ENCODE measurements at regions not wholly inside any gene's neighbourhood (a gene's known extent, or its start where the extent isn't known, plus 50 kb on each side); places are given as distances from the start of the nearest gene placed in this dataset.
"Not testable (repeated sequence)": the region's sequence is repeated elsewhere in the genome, so short reads cannot be mapped to it uniquely, and the experiment has no call there.

DNA sequence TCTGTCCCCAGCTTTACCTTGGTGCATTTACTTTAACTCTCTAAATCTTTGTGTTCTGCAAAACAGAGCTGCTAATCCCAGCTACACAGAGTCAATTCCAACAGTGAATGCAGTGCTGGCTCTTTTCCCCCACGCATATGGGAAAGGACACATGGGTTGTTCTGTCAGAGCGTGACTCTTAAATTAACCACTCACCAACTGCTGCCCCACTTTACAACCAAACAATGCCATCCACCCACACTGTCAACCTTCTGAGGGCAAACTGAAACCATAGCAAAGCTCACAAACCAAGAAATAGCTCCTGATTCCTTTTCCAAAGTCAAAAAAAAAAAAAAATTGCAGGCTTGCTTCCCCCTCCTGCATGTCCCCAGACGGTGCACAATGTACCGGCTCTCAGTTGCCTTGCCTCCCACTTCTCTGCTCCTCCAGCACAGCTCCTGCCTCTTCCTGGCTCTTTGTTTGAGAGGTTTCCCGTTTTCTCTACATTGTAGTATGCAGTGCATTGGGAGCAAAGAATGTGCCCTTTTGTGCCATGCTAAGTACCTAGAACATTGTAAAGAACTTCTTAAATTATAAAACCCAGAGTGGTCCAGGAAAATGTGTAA is 151.5 kb upstream of the DAPK1 start:
- intact Hi-C loops (cut with micrococcal nuclease): no loop called here
- Mint-ChIP-seq H3K27ac (no peak overlapping the region), H3K4me1 (ENCODE audit: low read depth) (no peaks in the 10 kb centered on the region), H3K36me3 (ENCODE audit: low read depth) (no peaks in the 10 kb centered on the region), H3K27me3 (peaks cover 30% of the 10 kb centered on the region), H3K4me3 (no peak overlapping the region), H3K9me3 (no peaks in the 10 kb centered on the region)

DNA sequence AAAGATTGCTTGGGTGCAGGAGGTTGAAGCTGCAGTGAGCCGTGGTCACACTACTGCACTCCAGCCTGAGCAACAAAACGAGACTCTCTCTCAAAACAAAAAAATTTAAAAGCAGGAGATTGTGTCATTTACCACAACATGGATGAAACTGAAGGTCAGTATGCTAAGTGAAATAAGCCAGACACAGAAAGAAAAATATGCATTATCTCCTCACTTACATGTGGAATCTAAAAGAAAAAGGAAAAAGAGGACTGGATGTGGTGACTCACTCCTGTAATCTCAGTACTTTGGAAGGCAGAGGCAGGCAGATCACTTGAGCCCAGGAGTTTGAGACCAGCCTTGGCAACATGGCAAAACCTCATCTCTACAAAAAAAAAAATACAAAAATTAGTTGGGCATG is 146.8 kb upstream of the DAPK1 start:
- Mint-ChIP-seq H3K27me3 (peaks cover 14% of the 10 kb centered on the region), H3K4me1 (ENCODE audit: low read depth) (no peaks in the 10 kb centered on the region), H3K27ac (no peak overlapping the region), H3K36me3 (ENCODE audit: low read depth) (no peaks in the 10 kb centered on the region), H3K4me3 (no peak overlapping the region), H3K9me3 (no peaks in the 10 kb centered on the region)
- intact Hi-C loops (cut with micrococcal nuclease): no loop called here

- Mint-ChIP-seq H3K4me3 (no peak overlapping the region), H3K27me3 (peaks cover 11% of the 10 kb centered on the region), H3K27ac (no peak overlapping the region), H3K36me3 (ENCODE audit: low read depth) (no peaks in the 10 kb centered on the region), H3K4me1 (ENCODE audit: low read depth) (no peaks in the 10 kb centered on the region), H3K9me3 (no peaks in the 10 kb centered on the region)
- intact Hi-C loops (cut with micrococcal nuclease): no loop called here
Measured at GRCh38 chr9:87353301-87353700, 144.4 kb upstream of the DAPK1 start.

DNA sequence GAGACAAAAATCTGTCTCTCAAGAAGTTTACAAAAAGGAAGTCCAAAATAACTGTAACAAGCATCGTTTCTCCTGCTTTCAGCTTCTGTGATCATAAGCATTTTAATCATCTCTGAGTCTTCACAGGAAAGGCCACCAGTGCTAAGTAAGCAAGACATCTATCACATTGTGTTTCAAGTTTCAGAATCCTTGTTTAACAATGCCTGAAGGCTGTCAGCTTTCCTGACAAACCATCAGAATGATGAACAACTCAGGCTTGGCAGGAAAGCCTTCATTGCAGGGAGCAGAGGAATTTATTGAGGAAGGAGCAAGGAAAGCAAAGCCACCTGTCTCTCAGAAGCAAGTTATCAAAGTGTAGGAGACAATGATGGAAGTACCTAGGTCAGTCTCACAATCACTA is 143.5 kb upstream of the DAPK1 start:
- intact Hi-C loops (cut with micrococcal nuclease): no loop called here
- Mint-ChIP-seq H3K36me3 (ENCODE audit: low read depth) (no peaks in the 10 kb centered on the region), H3K27me3 (peaks cover 11% of the 10 kb centered on the region), H3K27ac (no peak overlapping the region), H3K4me3 (no peak overlapping the region), H3K9me3 (peaks cover 3% of the 10 kb centered on the region), H3K4me1 (ENCODE audit: low read depth) (no peaks in the 10 kb centered on the region)

- H3K4me3 Mint-ChIP-seq: no peak overlapping the region
Measured at GRCh38 chr9:87357600-87357999, 140.1 kb upstream of the DAPK1 start.

GRCh38 chr9:87359264-87359663 is 138.4 kb upstream of the DAPK1 start:
- intact Hi-C loops (cut with micrococcal nuclease): no loop called here
- H3K27me3 Mint-ChIP-seq: peaks cover 8% of the 10 kb centered on the region
- H3K36me3 Mint-ChIP-seq (ENCODE audit: low read depth): no peaks in the 10 kb centered on the region
- H3K27ac Mint-ChIP-seq: no peak overlapping the region
- no peak overlapping the region for H3K4me3 Mint-ChIP-seq
- H3K4me1 Mint-ChIP-seq (ENCODE audit: low read depth): no peaks in the 10 kb centered on the region
- H3K9me3 Mint-ChIP-seq: peaks cover 22% of the 10 kb centered on the region

More at GRCh38 chr9:87357600-87357999, 140.1 kb upstream of the DAPK1 start:
- intact Hi-C loops (cut with micrococcal nuclease): no loop called here
- Mint-ChIP-seq H3K36me3 (ENCODE audit: low read depth) (no peaks in the 10 kb centered on the region), H3K4me1 (ENCODE audit: low read depth) (no peaks in the 10 kb centered on the region), H3K9me3 (peaks cover 19% of the 10 kb centered on the region), H3K27me3 (peaks cover 8% of the 10 kb centered on the region), H3K27ac (no peak overlapping the region)

DNA sequence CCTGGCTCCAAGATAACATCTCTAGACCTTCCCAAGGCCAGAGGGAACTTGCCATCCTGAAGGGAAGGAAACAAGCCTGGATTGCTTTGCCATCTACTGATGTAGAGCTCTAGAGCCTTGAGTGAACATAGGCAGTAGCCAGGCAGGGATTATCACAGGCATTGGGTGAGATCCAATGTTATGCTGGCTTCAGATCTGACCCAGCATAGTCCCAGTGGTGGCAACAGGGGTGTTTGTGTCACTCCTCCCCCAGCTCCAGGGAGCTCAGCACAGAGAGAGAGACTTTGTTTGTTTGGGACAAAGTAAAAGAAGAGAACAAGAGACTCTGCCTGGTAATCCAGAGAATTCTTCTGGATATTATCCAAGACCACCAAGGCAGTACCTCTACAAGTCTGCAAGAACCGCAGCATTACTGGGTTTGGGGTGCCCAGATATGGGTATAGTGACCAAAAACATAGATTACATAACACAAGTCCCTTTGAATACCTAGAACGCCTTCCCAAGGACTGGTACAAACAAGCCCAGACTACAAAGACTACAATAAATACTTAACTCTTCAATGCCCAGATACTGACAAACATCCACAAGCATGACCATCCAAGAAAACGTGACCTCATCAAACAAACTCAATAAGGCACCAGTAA is 137.6 kb upstream of the DAPK1 start:
- Mint-ChIP-seq H3K27me3 (peaks cover 8% of the 10 kb centered on the region), H3K4me1 (ENCODE audit: low read depth) (no peaks in the 10 kb centered on the region), H3K4me3 (no peak overlapping the region), H3K27ac (no peak overlapping the region), H3K9me3 (peaks cover 28% of the 10 kb centered on the region), H3K36me3 (ENCODE audit: low read depth) (no peaks in the 10 kb centered on the region)
- intact Hi-C loops (cut with micrococcal nuclease): no loop called here

GRCh38 chr9:87370049-87370685 is 127.5 kb upstream of the DAPK1 start:
- H3K4me1 Mint-ChIP-seq (ENCODE audit: low read depth): no peaks in the 10 kb centered on the region
- peaks cover 9% of the 10 kb centered on the region for H3K9me3 Mint-ChIP-seq
- no peaks in the 10 kb centered on the region for H3K36me3 Mint-ChIP-seq (ENCODE audit: low read depth)
- H3K4me3 Mint-ChIP-seq: no peak overlapping the region
- H3K27me3 Mint-ChIP-seq: peaks cover 21% of the 10 kb centered on the region
- intact Hi-C loops (cut with micrococcal nuclease): no loop called here
- no peak overlapping the region for H3K27ac Mint-ChIP-seq

GRCh38 chr9:87371795-87372355 is 125.8 kb upstream of the DAPK1 start:
- H3K9me3 Mint-ChIP-seq: peaks cover 9% of the 10 kb centered on the region
- intact Hi-C loops (cut with micrococcal nuclease): no loop called here
- H3K4me3 Mint-ChIP-seq: no peak overlapping the region
- H3K36me3 Mint-ChIP-seq (ENCODE audit: low read depth): no peaks in the 10 kb centered on the region
- H3K27ac Mint-ChIP-seq: no peak overlapping the region
- H3K4me1 Mint-ChIP-seq (ENCODE audit: low read depth): no peaks in the 10 kb centered on the region
- H3K27me3 Mint-ChIP-seq: peaks cover 24% of the 10 kb centered on the region

DNA sequence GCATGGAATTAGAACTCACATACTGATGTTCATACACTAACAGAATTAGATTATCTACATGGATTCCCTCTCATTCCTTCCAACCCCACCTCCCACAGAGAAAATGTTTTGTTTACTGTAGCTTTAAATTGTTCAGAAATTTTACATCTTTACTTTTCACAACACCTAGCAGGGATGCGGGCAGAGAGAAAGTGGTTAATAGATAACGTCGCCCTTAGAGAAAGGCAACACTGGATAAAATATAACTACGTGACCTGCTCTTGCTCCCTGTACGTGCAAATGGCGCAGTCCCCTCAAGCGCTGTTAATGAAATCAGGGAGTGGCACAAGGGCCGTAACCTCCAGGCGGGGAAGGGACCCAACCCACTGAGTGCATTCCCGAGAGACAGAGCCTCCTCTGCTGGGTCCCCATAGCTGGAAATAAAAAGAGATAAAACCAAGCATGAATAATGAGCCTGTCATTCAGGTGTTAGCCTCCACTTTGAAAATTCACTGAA is 125.3 kb upstream of the DAPK1 start:
- intact Hi-C loops (cut with micrococcal nuclease): no loop called here
- no peaks in the 10 kb centered on the region for H3K4me1 Mint-ChIP-seq (ENCODE audit: low read depth)
- H3K4me3 Mint-ChIP-seq: no peak overlapping the region
- peaks cover 22% of the 10 kb centered on the region for H3K27me3 Mint-ChIP-seq
- no peaks in the 10 kb centered on the region for H3K36me3 Mint-ChIP-seq (ENCODE audit: low read depth)
- H3K27ac Mint-ChIP-seq: no peak overlapping the region
- H3K9me3 Mint-ChIP-seq: peaks cover 4% of the 10 kb centered on the region

DNA sequence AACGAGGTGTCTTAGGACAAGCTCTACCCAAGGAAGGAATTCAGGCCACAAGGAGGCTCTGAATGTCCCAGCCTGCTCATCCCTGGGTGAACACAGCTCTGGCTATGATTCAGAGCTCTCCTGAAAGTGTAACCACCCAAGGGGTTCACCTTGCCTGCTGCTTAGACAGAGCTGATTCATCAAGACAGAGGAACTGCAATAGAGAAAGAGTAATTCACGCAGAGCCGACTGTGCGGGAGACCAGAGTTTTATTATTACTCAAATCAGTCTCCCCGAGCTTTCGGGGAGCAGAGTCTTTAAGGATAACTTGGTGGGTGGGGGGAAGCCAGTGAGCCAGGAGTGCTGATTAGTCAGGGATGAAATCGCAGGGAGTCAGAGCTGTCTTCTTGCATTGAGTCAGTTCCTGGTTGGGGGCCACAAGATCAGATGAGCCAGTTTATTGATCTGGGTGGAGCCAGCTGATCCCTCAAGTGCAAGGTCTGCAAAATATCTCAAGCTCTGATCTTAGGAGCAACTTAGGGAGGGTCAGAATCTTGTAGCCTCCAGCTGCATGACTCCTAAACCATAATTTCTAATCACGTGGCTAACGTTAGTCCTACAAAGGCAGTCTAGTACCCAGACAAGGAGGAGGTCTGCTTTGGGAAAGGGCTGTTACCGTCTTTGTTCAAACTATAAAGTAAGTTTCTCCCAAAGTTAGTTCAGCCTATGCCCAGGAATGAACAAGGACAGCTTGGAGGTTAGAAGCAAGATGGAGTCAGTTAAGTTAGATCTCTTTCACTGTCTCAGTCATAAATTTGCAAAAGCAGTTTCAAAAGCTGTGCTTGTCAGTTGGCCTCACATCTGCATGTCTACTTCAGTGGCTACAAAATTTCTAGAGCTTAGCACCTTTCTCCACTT is 123.4 kb upstream of the DAPK1 start:
- H3K27me3 Mint-ChIP-seq: peaks cover 16% of the 10 kb centered on the region
- H3K4me1 Mint-ChIP-seq (ENCODE audit: low read depth); H3K27ac Mint-ChIP-seq; intact Hi-C loops (cut with micrococcal nuclease); H3K4me3 Mint-ChIP-seq; H3K9me3 Mint-ChIP-seq; H3K36me3 Mint-ChIP-seq (ENCODE audit: low read depth): not testable (repeated sequence)

- no peak overlapping the region for H3K4me3 Mint-ChIP-seq
Measured at GRCh38 chr9:87375397-87376073, 122.1 kb upstream of the DAPK1 start.

DNA sequence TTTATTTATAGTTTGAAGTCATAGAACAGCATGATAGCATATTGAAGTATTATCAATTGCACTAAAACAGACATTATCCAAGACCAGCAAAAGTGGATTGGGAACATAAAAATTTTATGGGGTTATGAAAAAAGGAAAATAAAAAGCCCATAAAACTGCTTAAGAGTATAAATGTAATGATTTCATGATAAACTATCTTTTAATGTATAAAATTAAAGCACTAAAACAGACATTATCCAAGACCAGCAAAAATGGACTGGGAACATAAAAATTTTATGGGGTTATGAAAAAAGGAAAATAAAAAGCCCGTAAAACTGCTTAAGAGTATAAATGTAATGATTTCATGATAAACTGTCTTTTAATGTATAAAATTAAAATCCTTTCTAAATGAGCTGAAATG is 119.0 kb upstream of the DAPK1 start:
- H3K4me1 Mint-ChIP-seq (ENCODE audit: low read depth): peaks cover 10% of the 10 kb centered on the region
- H3K9me3 Mint-ChIP-seq: no peaks in the 10 kb centered on the region
- no peak overlapping the region for H3K27ac Mint-ChIP-seq
- intact Hi-C loops (cut with micrococcal nuclease): no loop called here
- H3K36me3 Mint-ChIP-seq (ENCODE audit: low read depth): no peaks in the 10 kb centered on the region
- peaks cover 11% of the 10 kb centered on the region for H3K27me3 Mint-ChIP-seq
- no peak overlapping the region for H3K4me3 Mint-ChIP-seq

More at GRCh38 chr9:87375397-87376073, 122.1 kb upstream of the DAPK1 start:
- no peaks in the 10 kb centered on the region for H3K9me3 Mint-ChIP-seq
- H3K27me3 Mint-ChIP-seq: peaks cover 11% of the 10 kb centered on the region
- no peaks in the 10 kb centered on the region for H3K36me3 Mint-ChIP-seq (ENCODE audit: low read depth)
- intact Hi-C loops (cut with micrococcal nuclease): no loop called here
- no peak overlapping the region for H3K27ac Mint-ChIP-seq
- no peaks in the 10 kb centered on the region for H3K4me1 Mint-ChIP-seq (ENCODE audit: low read depth)
